LNCAP (cell line): ENCODE measurements at regions not wholly inside any gene's neighbourhood (a gene's known extent, or its start where the extent isn't known, plus 50 kb on each side); places are given as distances from the start of the nearest gene placed in this dataset.

Source experiments
- TF ChIP-seq, protein P1 (sequence below): fragments of 450-650 bp; IDR thresholded peaks from 2 replicates; pipeline ENCODE4 v1.5.1; 2017; ENCODE audit warnings: mild to moderate bottlenecking

DNA sequence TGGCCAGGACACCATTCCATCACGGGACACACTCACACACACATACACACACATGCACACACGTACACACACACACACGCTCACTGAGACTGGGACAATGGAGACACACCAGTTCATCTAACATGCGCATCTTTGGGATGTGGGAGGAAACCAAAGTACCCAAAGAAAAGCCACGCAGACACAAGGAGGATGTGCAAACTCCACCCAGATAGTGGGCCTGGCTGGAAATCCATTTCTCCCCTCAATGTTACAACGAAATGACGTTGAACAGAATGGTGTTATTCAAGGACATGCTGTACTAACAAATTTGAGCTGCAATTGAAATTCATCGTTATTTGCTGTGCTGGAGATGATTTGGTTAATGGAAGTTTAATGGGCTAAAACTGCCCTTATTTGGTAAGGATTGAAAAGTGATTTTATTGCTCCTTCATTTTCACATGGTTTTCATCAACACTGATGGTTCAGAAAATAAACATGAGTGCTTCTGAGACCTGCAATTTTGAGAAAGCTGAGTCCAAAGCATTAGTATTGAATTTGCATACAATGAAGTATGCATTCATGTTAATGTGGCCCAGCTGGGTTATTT lies 110.0 kb downstream of the KCNE4 start:
- TF ChIP-seq, protein P1, sequence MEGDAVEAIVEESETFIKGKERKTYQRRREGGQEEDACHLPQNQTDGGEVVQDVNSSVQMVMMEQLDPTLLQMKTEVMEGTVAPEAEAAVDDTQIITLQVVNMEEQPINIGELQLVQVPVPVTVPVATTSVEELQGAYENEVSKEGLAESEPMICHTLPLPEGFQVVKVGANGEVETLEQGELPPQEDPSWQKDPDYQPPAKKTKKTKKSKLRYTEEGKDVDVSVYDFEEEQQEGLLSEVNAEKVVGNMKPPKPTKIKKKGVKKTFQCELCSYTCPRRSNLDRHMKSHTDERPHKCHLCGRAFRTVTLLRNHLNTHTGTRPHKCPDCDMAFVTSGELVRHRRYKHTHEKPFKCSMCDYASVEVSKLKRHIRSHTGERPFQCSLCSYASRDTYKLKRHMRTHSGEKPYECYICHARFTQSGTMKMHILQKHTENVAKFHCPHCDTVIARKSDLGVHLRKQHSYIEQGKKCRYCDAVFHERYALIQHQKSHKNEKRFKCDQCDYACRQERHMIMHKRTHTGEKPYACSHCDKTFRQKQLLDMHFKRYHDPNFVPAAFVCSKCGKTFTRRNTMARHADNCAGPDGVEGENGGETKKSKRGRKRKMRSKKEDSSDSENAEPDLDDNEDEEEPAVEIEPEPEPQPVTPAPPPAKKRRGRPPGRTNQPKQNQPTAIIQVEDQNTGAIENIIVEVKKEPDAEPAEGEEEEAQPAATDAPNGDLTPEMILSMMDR: no peak

DNA sequence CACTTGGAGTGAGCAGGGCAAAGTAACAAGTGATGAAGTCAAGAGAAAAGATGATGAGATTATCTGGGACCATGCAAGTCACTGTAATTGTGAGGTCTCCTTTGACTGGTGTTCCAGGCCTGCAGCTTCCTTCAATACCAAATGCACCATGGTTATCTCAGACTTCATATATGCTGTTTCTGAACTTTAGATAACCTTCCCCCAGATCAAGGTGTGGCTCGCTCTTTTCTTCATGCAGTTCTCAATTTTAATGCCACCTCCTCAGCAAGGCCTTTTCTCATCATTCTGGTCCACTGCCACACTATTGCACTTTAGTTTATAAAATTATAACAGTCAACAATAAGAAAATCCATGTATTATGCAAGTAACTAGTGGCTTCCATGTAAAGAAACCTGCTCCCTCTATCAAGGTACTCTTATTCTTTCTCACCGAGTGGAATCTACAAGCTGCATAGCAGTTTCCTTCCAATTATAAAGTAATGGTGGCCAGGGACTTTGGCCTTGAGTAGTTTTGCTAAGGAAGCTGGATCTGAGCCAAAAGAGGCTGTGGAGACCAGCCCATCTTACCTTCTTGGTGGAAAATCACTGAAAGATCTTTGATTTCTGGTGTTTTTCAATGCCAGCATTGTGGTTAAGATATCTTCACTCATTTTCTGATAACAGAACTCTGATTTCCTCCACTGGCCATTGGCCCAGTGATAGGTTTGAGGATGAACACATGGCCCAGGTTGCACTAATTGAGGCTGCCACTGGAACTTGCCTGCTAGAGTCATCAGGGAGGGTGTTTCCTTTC lies 113.6 kb downstream of the KCNE4 start:
- TF ChIP-seq, protein P1: no peak

DNA sequence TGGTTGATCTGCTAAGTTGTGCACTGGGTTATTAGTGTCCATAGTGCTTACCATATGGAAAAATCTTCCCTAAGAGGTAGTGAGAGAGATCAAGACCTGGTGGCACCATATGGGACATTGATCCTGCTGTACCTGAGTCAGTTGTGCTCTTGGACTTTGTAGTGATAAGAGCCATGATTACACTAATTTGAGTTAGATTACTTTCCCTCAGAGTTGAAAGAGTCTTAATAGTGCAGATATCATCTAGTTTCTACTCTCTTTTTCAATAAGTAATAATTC lies 114.2 kb downstream of the KCNE4 start:
- TF ChIP-seq, protein P1: no peak

DNA sequence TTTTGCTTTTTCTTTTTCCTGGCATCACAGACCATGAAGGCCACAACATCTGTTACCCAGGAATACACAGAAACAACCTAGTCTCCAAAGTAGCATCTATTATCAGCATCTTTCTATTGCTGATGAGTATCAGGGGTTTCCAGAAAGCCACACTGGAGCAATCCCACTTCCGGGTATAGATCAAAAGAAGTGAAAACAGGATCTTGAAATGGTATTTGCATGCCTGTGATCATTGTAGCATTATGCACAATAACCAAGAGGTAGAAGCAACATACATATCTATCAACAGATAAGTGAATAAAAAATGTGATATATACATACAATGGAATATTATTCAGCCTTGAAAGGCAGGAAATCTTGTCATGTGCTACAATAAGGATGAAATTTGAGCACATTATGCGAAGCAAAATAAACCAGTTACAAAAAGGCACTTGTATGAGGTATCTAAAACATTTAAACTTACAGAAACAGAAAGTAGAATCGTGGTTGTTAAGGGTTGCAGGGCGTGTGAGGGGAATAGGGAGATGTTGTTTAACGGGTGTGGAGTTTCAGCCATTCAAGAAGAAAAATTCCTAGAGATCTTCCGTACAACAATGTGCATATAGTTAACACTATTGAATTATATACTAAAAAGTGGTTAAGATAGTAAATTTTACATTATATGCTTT lies 115.1 kb downstream of the KCNE4 start:
- TF ChIP-seq, protein P1: no peak

DNA sequence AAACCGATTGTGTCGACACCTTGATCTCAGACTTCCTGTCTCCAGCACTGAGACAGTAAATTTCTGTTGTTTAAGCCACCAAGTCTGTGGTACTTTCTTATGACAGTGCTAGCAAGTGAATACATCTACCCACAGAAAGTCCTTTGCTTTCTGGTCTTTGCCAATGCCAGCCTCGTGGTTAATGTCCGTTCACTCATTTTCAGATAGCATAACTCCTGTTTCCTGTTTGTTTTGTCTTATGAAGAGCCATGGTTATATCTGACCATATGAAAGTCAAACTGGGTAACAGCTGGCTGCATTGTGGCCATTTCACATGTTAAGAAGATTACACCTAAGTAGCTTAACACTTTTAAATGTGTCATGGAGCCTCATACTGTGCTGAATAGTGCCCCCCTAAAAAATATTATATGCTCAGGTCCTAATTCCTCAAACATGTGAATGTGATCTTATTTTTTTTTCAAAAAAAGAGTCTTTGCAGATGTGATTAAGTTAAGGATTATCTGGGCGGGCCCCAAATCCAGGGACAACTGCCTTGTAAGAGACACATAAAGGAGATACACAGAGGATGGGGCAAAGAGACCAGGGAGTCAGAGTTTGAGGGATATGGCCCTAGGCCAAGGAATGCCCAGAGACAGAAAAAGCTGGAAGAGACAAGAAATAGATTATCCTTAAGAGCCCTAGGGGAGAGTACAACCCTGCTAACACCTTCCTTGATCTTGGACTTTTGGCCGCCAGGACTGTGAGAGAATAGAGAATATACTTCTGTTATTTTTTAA lies 118.0 kb downstream of the KCNE4 start:
- TF ChIP-seq, protein P1: no peak

DNA sequence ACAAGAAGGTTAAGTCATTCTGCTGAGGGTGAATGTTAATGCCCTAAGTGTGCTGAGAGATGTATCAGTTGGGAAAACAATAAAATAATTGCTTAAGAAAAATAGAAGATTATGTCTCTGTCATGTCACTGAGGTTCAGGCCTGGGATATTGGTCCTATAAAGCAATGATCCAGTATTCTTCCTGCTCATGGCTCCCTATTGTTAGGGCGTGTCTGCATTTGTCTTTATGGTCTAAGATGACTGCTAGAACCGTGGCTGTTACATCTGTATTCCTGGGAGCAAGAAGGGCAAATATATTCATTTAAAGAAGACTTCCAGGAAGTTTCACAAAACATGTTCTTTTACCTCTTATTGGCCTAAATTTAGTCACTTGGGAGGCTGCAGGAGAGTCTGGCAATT lies 125.0 kb downstream of the KCNE4 start:
- TF ChIP-seq, protein P1: no peak

DNA sequence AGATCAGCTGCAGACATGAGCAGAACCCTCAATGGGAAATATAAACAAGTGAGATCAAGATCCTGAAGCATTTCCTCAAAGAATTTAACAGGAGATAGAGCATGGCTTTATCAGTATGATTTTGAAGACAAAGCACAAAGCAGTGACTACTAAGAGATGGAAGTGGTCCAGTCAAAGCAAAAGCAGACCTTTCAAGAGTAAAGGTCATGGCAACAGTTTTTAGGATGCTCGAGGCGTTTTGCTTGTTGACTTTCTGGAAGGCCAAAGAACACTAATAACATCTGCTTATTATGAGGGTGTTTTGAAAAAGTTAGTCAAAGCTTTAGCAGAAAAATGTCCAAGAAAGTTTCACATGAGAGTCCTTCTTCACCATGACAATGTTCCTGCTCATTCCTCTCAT lies 128.5 kb downstream of the KCNE4 start:
- TF ChIP-seq, protein P1: no peak
